GM21423 (cell line): ENCODE measurements at regions not wholly inside any gene's neighbourhood (a gene's known extent, or its start where the extent isn't known, plus 50 kb on each side); places are given as distances from the start of the nearest gene placed in this dataset.

Experiments
- ATAC-seq: cut with Tn5 transposase; IDR thresholded peaks from one replicate; pipeline ENCODE4 v1.9.1; 2021; ENCODE audit warnings: mild to moderate bottlenecking, moderate library complexity; ENCODE audit not compliant: unreplicated experiment

DNA sequence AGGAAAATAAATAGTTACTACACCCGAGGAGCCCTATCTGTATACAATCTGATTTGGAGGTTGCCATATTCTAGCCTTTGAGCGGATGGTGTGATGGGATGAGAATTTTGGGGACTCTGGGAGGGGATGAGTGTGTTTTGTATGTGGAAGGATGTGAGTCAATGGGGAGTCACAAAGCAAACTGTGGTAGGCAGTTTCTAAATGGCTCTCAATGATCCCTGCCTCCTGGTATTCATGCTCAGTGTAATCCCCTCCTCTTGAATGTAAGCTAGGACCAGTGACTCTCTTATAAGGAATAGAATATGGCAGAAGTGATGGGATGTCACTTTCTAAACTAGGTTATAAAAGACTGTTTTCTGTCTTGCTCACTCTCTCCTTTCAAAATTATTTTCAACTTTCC, 205.7 kb upstream of the RIOK2 start:
- no peak for ATAC-seq

DNA sequence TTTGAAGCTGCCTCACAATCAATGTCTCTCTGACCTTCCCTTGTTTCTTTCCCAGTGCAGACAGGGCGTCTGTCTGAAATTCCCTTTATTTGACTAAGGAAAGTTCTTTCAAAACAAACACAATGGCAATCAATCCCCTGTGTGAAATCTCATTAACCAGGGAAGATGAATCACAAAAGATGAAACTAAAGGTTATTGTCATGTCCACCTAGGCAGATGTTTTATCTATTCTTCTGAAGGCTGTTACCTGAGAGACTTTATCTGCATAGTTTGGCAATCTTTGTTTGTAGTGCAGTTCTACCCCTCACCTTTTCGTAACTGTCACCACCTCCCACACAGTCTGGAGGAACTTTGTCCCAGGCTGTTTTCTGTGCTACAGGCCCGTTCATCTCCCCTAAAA, 217.5 kb upstream of the RIOK2 start:
- ATAC-seq = no peak

DNA sequence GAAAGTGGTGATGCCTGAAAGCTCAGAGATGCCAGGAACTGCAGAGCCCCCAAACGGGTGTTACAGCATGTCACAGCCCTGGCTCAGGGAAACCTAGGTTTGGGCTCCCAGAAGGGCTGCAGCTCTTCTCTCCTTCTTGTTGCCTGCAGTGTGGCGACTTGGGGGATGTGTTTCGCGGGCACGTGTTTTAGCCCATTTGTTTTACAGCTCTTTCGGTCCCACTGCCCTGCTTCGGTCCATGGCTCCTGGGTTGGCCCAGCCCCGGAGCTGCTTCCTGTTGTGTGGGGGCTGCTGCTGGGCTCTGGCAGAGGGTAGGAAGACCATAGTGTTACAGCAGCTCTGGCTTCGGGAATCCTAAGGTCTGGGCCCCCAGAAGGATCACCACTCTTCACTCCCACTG, 222.9 kb upstream of the RIOK2 start:
- no peak for ATAC-seq

DNA sequence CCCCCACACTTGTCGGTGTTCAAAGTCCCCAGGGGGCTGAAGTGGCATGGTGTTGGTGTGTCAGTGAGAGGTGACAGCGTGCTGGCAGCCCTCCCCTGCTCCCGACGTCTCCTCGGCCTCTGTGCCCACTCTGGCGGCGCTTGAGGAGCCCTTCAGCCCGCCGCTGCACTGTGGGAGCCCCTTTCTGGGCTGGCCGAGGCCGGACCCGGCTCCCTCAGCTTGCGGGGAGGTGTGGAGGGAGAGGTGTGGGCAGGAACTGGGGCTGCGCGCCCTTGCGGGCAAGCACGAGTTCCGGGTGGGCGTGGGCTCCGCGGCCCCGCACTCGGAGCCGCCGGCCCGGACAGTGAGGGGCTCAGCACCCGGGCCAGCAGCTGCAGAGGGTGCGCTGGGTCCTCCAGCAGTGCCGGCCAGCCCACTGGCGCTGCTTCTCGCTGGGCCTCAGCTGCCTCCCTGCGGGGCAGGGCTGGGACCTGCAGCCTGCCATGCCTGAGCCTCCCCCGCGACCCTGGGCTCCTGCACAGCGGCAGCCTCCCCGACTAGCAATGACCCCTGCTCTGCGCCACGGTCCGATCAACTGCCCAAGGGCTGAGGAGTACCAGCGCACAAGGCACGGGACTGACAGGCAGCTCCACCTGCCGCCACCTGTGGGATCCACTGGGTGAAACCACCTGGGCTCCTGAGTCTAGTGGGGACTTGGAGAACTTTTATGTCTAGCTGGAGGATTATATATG, 224.1 kb upstream of the RIOK2 start:
- ATAC-seq = no peak

DNA sequence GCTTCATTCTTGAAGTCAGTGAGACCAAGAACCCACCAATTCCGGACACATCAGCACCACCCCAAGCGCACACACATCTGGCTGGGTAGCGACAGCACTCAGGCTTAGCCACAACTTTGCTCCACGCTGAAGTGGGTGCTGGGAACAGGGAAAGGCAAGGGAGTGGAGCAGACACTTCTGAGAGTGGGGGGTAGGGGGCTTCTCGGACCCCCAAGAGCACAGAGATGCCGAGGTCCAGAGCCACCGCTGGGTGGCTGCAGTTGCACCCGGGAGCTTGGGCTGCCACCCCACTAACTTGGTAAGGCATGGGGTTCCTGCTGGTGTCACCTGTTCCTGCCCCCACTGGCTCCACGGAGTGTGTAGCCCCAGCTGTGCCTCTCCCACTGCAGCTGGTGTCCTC, 225.3 kb upstream of the RIOK2 start:
- ATAC-seq = no peak

DNA sequence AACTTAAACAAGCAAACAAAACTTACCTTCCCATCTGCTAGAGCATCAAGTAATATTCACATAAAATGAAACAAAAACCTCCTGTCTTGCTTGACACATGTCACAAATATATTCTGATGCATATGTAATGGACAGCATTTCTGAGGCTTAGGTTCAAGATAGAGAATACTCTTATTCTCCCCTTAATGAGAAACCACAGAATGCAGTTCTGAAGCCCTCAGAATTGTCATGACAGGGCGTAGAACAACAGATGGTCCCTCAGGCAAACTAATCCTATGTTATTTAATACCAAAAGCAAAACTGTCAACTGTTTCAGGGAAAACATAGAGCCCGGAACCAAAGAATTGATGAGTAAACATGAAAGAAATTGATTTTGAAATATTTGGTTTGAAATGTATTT, 229.9 kb upstream of the RIOK2 start:
- no peak for ATAC-seq

DNA sequence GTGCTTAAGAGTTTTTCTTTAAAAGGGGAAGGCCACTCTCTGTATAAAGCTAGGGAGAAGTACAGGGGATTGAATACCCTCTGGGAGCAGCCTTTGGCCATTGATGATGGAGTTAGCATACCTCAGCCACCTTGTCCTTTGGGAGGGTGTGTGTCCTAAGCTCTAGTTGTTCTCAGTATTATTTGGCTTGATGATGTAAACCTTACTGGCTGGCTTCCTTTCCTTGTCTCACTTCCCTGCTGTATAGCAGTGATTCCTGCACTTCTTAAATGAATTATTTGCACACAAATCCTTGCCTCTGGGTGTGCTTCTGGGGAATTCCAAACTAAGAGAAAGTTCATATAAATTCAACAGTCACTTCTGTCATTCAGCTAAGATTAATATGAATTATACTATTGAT, 234.9 kb upstream of the RIOK2 start:
- ATAC-seq = no peak

DNA sequence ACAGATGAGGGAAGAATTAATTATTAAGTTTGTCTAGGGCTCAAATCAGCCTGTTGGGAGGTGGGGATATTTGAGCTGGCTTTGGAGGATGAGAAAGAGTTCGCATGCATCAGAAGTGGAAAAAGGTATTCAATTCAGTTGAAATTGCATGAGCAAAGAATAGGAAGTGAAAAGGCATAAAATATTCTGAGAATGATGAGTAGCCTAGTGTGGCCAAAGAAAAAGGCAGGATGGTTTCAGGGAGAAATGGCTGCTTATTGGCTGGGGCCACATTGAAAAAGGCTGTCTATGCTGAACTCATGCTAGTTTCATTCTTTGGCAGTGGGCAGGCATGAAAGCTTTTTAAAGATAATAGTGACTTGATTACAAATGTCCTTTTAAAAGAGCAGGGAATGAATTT, 235.4 kb upstream of the RIOK2 start:
- ATAC-seq = no peak

DNA sequence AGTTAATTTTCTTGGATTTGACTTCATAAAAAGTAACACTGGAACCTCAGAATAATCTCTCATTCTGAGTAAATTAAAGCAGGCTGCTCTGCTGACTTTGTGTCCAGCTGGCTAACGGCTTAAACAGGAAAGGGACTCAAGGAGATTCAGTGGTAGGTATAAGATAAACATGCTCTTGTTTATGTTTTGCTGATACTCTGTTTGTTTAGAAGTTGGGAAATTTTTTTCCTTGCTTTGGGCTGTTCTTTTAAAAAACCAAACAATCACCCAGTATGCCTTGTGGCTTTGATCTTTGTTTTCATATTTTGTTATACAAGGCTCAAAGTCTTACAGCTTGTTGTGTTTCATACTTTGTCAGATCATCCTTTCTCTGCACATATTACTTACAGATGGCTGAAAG, 237.6 kb upstream of the RIOK2 start:
- no peak for ATAC-seq

DNA sequence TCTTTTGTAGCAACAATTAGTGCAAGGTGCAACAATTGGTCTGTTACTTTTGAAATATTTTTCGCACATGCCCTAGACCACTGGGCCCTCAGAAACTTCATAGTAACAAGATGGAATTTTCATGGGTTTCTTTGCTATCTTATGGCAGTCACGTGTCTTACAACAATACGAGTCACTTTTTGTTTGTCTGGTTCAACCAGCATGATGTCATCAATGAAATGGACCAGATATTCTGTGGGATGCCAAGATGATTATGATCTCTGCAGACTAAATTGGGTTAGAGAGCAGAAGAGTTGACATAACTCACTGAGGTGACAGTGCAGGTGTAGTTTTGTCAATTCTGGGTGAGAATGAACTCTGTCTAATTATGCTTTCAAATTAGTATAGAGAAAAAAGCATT, 239.6 kb upstream of the RIOK2 start:
- ATAC-seq = no peak

DNA sequence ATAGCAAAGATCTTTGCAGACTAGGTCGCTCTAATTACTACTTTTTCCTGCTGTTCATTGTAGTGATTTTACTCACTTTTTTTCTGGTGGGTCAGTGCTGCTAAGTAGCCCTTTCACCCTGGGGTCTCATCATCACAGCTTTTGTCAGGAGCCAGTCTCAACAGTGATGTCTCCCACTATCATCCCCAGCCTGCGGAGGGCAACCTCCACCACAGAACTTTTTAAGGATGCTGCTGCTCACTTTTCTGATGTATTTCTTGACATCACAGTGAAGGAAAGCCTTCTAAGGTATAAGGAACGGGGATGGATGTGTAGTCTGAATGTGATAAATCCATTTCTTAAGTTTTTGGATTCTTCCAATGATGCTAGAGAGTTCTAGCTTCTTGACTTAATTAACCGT, 242.5 kb upstream of the RIOK2 start:
- no peak for ATAC-seq

DNA sequence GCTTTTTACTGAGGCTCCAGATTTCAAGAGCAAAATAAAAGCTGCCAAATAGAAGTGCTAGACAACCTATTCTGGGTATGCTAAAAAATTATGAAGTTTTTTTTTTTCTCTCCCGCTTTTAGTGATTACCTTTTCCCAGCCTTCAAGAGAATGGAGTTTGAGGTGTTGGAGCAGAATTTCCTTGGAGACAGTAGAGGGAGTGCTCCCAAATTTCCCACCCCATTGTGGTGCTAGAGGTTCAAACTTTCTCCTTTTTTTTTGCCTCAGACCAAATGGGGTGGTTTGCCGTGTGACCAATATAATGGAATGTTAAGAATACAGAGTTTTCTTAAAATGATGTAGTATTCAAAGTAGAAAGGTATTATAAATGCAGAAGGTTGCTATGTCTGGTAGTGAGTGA, 244.2 kb upstream of the RIOK2 start:
- no peak for ATAC-seq

DNA sequence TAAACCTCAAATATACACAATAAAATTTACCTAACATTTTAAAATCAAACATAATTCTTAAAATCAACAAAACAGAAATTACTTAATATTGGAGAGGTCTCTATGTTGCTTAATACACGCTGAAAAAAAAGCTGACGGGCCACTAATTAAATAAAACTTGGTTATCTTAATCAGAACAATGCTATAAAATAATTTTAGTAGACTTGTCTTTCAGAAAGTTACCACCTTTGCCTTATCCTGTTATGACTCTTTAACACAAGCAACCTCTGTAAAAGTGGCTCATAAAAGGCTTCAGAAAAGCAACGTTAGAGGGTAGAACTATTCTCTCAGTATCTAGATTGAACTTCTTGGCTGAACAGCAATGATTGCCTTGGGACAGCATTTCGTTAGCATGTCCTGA, 251.0 kb upstream of the RIOK2 start:
- ATAC-seq = no peak

DNA sequence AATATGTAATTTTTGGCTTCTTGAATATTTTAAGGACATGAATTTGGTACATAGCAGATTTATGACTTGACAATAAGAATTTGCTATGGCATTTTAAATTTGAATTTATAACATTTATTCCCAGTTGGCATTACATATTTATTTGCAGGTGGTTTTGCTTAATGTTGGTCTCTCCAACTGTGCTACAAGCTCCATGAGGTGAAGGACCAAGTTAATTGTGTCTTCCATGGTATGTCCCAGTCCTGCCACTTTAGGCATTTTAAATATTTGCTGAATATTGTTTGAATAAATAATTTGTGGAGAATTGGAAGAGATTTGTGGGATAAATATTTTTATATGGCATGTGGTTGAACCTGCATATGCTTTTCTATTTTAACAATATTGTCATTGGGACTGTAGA, 253.4 kb upstream of the RIOK2 start:
- no peak for ATAC-seq

DNA sequence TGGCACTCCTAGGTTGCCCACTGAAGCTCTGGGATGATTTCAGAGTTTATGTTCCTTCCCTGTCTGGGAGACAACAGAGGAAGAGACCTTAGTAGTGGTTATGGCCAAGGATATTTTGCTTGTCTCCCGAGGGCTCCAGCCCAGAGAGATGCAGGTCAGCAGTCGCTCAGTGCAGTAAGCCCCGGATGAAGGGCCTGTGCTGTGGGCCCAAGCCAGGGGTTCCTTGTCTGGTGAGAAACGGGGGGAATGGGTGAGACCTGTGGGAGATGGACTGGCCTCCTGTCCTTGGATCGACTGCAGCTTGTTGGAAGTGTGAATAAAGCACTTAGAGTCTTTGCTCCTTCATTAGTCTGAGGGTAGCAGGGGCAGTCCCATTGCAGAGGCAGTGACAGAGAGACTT, 260.7 kb upstream of the RIOK2 start:
- no peak for ATAC-seq

DNA sequence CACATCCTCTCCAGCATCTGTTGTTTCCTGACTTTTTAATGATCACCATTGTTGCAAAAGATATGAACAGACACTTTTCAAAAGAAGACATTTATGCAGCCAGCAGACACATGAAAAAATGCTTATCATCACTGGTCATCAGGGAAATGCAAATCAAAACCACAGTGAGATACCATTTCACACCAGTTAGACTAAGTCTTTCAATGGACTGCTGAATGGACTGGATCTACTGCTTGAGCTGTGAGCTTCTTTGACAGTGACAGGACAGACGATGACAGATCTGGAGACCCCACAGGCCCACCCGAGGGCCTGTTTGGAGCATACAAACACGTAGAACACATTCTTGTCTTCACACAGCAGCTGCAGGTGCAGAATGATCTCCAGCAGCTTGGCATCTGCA, 266.1 kb upstream of the RIOK2 start:
- no peak for ATAC-seq

DNA sequence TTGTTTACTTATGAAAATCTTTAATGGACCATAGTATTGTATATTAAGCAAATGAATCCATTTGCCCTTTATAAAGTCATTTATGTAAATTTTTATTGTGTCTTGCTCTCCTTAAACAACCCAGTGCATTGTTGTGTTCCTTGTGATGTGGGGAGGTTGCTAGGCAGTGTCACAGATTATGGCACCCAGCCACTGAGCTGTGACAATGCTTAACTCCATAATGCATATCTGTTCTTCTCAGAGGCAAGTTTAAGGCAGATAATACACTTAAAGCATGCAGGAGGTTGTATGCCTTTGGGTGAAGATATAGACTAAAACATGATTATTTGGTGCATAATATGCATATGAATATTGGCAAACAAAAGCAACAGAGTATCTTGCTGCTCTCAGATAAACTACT, 269.6 kb upstream of the RIOK2 start:
- no peak for ATAC-seq

DNA sequence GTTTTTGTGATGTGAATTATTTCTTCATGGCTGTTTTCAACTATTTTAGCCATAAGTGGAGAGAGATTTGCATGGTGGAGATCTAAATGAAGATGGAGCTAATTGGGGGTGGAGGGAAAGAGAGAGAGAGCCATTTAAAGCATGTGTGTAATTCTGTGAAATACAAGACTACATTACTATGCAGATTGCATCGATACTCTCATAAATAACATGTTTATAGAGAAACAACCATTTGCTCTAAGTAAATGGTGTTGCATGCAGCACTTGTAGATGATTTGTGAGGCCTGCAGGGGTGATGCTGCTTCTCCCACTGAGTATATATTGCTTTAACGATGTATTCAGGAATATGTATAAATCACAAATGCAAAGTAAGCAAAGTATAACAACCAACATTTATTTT, 270.2 kb upstream of the RIOK2 start:
- ATAC-seq = no peak

DNA sequence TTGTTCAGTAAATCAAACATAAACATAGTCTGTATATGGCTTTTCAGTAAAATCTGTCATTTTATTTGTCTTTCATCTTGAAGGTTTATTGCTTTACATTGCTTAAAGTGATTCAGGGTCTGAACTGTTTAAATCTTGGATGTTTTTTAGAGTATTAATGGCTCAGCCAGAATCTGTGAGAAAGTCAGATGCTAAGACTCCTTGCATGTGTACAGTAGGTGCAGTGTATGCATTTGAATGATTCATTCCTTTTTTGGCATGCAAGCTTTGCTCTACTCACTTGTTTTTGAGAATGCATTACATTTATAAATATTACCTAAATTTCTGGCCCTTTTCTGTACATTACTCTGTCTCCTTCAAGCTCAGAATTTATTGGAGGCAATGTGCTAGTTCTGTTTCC, 271.0 kb upstream of the RIOK2 start:
- ATAC-seq = no peak

DNA sequence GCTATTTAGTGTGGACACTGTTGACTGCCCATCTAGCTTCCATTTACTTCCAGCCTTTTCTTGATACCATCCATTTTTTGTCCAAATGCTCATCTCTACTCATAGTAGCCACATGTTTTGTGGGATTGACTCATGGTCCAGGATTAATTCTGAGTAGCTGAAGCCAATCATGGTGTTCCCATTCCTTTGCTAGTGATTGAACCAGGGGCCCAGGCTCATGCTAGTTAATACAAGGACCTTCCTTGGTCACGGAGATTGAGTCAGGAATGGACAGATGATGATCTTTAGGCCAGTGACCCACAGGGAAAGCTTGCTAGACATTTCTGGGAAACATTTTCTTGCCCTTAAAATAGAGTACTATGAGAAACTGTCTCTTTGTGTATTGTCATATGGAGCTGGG, 272.9 kb upstream of the RIOK2 start:
- ATAC-seq = no peak

DNA sequence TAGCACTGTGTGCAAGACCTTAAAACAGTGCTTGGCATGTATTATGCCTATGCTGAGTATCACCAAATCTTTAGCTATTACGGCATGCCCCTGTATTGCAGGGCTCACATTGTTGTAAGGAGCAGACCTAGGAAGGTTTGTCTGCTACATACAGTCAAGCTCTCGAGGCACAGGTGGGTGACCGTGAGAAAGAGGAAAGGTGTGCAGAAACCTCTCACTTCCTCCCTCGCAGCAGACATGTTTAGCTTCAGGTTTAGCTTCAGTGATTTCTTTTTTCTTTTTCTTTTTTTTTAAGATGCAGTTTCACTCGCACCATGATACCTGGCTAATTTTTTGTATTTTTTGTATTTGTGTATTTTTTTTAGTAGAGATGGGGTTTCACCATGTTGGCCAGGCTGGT, 275.8 kb upstream of the RIOK2 start:
- ATAC-seq = peak; percentile 57

DNA sequence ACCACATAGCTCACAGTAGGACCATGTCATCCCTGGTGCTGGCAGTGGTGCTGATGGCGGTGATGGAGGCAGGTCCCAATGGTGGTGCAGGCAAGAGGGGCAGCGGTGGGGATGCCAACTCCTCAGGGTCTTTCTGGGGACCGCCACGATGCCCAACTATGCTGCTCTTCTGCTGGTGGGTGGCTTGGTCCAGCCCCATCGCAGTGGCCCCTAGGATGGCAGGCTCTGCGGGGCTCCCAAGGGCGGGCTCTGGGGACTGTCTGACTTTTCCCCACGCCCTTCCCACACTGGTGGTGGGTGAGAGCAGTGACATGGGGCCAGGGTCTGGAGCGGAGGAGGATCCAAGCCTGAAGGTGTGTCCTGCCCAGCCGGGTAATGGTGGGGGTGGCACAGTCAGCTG, 288.9 kb upstream of the RIOK2 start:
- no peak for ATAC-seq

DNA sequence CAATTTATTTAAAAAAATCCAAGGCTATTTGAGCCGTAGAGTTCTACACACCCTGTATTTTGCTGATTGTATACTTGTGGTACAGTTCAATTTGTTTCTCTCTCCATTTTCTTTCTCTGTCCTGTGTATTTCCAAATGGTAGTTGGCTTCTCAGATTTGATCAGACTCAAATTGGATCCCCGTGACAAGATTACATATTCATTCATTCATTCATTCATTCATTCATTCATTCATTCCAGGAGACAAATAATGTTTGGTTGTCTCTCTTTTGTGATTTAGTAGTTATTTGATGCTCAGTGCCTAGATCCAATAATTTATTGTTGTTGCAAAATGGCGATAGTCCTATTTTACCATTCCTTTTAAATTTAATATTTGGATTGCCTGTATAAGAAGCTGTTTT, 292.8 kb upstream of the RIOK2 start:
- ATAC-seq = no peak
